ENCODE measurements at regions not wholly inside any gene's neighbourhood (a gene's known extent, or its start where the extent isn't known, plus 50 kb on each side); places are given as distances from the start of the nearest gene placed in this dataset.
A peak's percentile ranks its signal among the peaks of the same experiment; 100 is the strongest.

DNA sequence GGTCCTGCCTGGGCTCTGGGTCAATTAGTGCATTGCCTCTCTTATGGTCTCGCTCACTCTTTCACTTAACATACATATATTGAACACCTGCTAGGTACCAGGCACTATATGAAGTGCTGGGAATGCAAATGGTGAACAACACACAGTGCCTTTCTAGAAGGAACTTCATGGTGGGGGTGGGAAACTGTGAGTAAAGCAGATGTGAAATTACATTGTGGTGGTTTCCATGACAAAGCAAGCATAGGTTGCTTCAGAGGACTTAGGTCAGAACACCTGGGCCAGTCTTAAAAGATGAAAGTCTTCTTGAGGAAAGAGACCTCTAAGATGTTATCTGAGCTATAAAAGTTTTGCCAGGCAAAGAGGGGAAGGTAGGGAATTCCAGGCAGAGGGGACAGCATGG, 231.3 kb downstream of the BUD13 start:
- peaks cover 20% of the 10 kb centered on the region for H3K27me3 Mint-ChIP-seq (ENCODE audit: insufficient read depth, unreplicated experiment)
- peak in 1 of 2 experiments; percentile 2 for DNase-seq
- CTCF ChIA-PET: no interaction called here

DNA sequence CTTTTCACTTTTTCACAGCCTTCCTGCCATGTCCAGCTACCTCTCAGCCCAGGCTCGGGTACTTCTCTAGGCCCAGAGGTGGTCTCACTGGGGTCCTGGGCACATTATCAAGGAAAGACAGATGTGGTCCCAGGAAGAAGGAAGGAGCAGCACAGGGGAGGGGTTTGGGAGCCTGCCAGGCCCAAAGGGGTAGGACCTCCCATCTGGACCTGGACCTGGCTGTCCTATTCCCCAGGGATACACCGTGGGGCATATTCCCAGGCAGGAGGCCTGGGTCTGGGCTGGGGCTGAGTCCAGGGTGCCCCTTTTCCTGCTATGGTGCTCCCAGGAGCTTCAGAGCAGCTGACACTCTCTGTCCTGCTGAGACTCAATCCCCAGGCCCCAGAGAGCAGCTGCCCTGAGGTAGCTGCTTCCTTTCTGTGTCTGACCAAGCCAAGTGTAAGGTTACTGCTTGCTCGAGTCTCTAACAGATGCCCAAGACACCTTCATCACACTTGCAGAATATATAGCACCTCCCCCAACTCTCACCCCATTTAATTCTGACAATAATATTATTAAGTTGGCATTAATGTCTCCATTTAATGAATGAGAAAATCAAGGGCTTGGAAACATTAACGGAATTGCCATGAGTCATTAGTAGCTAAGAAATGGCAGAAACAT, 232.0 kb downstream of the BUD13 start:
- Mint-ChIP-seq H3K4me1 (ENCODE audit: low read depth, unreplicated experiment) (no peaks in the 10 kb centered on the region), H3K4me3 (ENCODE audit: unreplicated experiment) (no peak overlapping the region), H3K27ac (ENCODE audit: unreplicated experiment) (no peak overlapping the region), H3K27me3 (ENCODE audit: insufficient read depth, unreplicated experiment) (peaks cover 22% of the 10 kb centered on the region), H3K36me3 (ENCODE audit: insufficient read depth, unreplicated experiment) (no peaks in the 10 kb centered on the region), H3K9me3 (ENCODE audit: unreplicated experiment) (no peaks in the 10 kb centered on the region)
- peaks cover 9% of the 10 kb centered on the region for H3K27me3 ChIP-seq (replicated peaks; ENCODE audit: control insufficient read depth, insufficient read depth, low read length)
- H3K4me3 ChIP-seq (ENCODE audit: low read depth, low read length): no peak overlapping the region
- no peaks in the 10 kb centered on the region for H3K4me1 ChIP-seq
- H3K9me3 ChIP-seq: no peaks in the 10 kb centered on the region; the same call in 1 of the 2 replicates
- DNase-seq: peak in 1 of 2 experiments; percentile 28
- TF ChIP-seq, protein P1, sequence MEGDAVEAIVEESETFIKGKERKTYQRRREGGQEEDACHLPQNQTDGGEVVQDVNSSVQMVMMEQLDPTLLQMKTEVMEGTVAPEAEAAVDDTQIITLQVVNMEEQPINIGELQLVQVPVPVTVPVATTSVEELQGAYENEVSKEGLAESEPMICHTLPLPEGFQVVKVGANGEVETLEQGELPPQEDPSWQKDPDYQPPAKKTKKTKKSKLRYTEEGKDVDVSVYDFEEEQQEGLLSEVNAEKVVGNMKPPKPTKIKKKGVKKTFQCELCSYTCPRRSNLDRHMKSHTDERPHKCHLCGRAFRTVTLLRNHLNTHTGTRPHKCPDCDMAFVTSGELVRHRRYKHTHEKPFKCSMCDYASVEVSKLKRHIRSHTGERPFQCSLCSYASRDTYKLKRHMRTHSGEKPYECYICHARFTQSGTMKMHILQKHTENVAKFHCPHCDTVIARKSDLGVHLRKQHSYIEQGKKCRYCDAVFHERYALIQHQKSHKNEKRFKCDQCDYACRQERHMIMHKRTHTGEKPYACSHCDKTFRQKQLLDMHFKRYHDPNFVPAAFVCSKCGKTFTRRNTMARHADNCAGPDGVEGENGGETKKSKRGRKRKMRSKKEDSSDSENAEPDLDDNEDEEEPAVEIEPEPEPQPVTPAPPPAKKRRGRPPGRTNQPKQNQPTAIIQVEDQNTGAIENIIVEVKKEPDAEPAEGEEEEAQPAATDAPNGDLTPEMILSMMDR (IDR thresholded peaks at IDR 0.05; ENCODE audit: insufficient read depth in 1 of 2, low read depth in 1 of 2, low read length in 1 of 2, severe bottlenecking in 1 of 2, unreplicated experiment in 1 of 2): no peak
- CTCF ChIA-PET: no interaction called here
- intact Hi-C loops (cut with micrococcal nuclease; ENCODE audit: unreplicated experiment): no loop called here
- no TSS peak for BruUV-seq (replicated peaks)
- POLR2A ChIA-PET: no interaction called here
- no peaks in the 10 kb centered on the region for H3K36me3 ChIP-seq (ENCODE audit: control insufficient read depth, insufficient read depth, low read length)

More for the DNA sequence above, 231.3 kb downstream of the BUD13 start:
- no peak overlapping the region for H3K4me3 Mint-ChIP-seq (ENCODE audit: unreplicated experiment)
- H3K9me3 Mint-ChIP-seq (ENCODE audit: unreplicated experiment): no peaks in the 10 kb centered on the region
- H3K9me3 ChIP-seq: no peaks in the 10 kb centered on the region; the same call in 1 of the 2 replicates
- POLR2A ChIA-PET: no interaction called here
- no peaks in the 10 kb centered on the region for H3K4me1 Mint-ChIP-seq (ENCODE audit: low read depth, unreplicated experiment)
- TF ChIP-seq, protein P1 (IDR thresholded peaks at IDR 0.05; ENCODE audit: insufficient read depth in 1 of 2, low read depth in 1 of 2, low read length in 1 of 2, severe bottlenecking in 1 of 2, unreplicated experiment in 1 of 2): no peak
- no TSS peak for BruUV-seq (replicated peaks)
- H3K4me3 ChIP-seq (ENCODE audit: low read depth, low read length): no peak overlapping the region
- intact Hi-C loops (cut with micrococcal nuclease; ENCODE audit: unreplicated experiment): no loop called here
- no peaks in the 10 kb centered on the region for H3K36me3 Mint-ChIP-seq (ENCODE audit: insufficient read depth, unreplicated experiment)
- no peak overlapping the region for H3K27ac Mint-ChIP-seq (ENCODE audit: unreplicated experiment)
- peaks cover 9% of the 10 kb centered on the region for H3K27me3 ChIP-seq (replicated peaks; ENCODE audit: control insufficient read depth, insufficient read depth, low read length)
- no peaks in the 10 kb centered on the region for H3K4me1 ChIP-seq
- H3K36me3 ChIP-seq (ENCODE audit: control insufficient read depth, insufficient read depth, low read length): no peaks in the 10 kb centered on the region

DNA sequence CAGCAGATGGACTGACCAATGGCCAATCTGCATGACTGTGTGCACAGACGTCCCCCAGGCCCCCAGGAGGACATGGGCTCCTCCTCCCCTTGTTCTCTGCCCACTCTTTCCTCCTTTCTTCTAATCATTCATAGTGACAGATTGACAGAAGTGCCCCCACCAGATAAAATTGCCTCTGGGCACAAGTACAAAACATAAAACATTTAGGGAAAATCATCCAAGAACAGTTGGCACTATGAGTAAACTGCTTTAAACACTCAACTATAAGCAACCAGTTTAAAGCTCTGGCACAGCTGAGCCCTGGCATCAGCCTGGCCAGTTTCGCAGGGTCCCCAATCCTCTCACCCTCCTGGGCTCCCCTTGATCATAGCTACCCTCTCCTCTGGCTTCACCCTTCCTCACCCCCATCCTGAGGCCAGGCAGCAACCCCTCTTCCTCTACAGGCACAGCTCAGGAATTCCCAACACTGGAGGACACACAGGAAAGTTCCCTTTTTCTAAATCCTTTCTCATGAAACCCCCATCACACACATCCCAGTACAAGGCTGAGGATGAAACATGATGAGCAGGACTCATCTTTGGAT, 232.9 kb downstream of the BUD13 start:
- no peaks in the 10 kb centered on the region for H3K36me3 Mint-ChIP-seq (ENCODE audit: insufficient read depth, unreplicated experiment)
- BruUV-seq (replicated peaks): no TSS peak
- H3K27ac Mint-ChIP-seq (ENCODE audit: unreplicated experiment): no peak overlapping the region
- peaks cover 9% of the 10 kb centered on the region for H3K27me3 ChIP-seq (replicated peaks; ENCODE audit: control insufficient read depth, insufficient read depth, low read length)
- H3K4me3 Mint-ChIP-seq (ENCODE audit: unreplicated experiment): no peak overlapping the region
- H3K36me3 ChIP-seq (ENCODE audit: control insufficient read depth, insufficient read depth, low read length): no peaks in the 10 kb centered on the region
- peaks cover 25% of the 10 kb centered on the region for H3K27me3 Mint-ChIP-seq (ENCODE audit: insufficient read depth, unreplicated experiment)
- H3K9me3 ChIP-seq: no peaks in the 10 kb centered on the region; the same call in 1 of the 2 replicates
- intact Hi-C loops (cut with micrococcal nuclease; ENCODE audit: unreplicated experiment): no loop called here
- POLR2A ChIA-PET: no interaction called here
- CTCF ChIA-PET: no interaction called here
- H3K4me3 ChIP-seq (ENCODE audit: low read depth, low read length): no peak overlapping the region
- H3K4me1 Mint-ChIP-seq (ENCODE audit: low read depth, unreplicated experiment): no peaks in the 10 kb centered on the region
- no peaks in the 10 kb centered on the region for H3K9me3 Mint-ChIP-seq (ENCODE audit: unreplicated experiment)
- TF ChIP-seq, protein P1 (IDR thresholded peaks at IDR 0.05; ENCODE audit: insufficient read depth in 1 of 2, low read depth in 1 of 2, low read length in 1 of 2, severe bottlenecking in 1 of 2, unreplicated experiment in 1 of 2): no peak
- DNase-seq: peak in 1 of 2 experiments; percentile 4
- no peaks in the 10 kb centered on the region for H3K4me1 ChIP-seq

Data from Caco-2 (cell line).